ENCODE measurements at regions not wholly inside any gene's neighbourhood (a gene's known extent, or its start where the extent isn't known, plus 50 kb on each side); places are given as distances from the start of the nearest gene placed in this dataset.

GRCh38 chr11:115928811-115929210, 424.6 kb upstream of the CADM1 start:
- Mint-ChIP-seq H3K9me3 (peaks cover 0 to 12% (median 0%) of the 10 kb centered on the region in 3 donors), H3K27ac (no peak overlapping the region), H3K4me3 (no peak overlapping the region), H3K4me1 (no peaks in the 10 kb centered on the region), H3K36me3 (no peaks in the 10 kb centered on the region), H3K27me3 (peaks cover 0 to 4% of the 10 kb centered on the region in 2 donors)
- Histone ChIP-seq H3K27ac (ENCODE audit: low read length) (no peak overlapping the region), H3K4me1 (ENCODE audit: control insufficient read depth in 1 of 2, extremely low read depth in 1 of 2, insufficient read depth in 2 of 2, low read length in 2 of 2) (no peaks in the 10 kb centered on the region), H3K27me3 (replicated peaks in 1 of 2; ENCODE audit: control insufficient read depth in 2 of 2, extremely low read depth in 1 of 2, insufficient read depth in 2 of 2, low read length in 1 of 2) (no peaks in the 10 kb centered on the region), H3K4me3 (ENCODE audit: control insufficient read depth in 1 of 2, extremely low read depth in 1 of 2, low read length in 1 of 2) (no peak overlapping the region), H3K9me3 (no peaks in the 10 kb centered on the region), H3K36me3 (ENCODE audit: control insufficient read depth in 2 of 2, extremely low read depth in 1 of 2, insufficient read depth in 1 of 2, low read length in 1 of 2) (no peaks in the 10 kb centered on the region)
- no peak for ATAC-seq (replicated peaks in 1 of 4)
- CTCF ChIA-PET, result no interaction called here
- no peak for DNase-seq
- no CpG with 5 or more reads among the region's 2 CpGs for WGBS (ENCODE audit: insufficient coverage)
- POLR2A ChIA-PET, result no interaction called here

DNA sequence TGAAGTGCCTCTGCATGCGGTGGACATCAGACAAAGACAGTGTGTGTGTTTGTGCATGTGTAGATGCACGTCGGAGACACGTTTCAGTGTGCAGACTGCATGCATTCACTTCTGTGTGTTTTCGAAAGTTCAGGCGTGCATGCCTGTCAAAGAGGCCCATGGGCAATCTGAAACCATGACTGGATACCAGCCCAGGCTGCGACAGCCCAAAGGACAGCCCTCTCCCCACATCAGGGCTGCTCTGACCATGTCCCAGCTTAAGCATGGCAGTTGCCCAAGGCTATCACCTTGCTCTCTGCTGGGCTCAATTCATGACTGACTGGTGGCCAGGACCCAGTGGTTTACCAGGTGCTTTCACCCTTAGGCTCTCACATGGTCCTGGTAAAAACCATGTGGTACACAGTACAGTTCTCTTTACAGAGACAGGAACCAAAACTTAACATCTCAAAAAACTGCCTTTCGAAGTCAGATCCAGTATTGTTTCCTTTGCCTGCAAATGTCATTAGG, 423.7 kb upstream of the CADM1 start:
- Mint-ChIP-seq H3K4me3 (no peak overlapping the region), H3K9me3 (peaks cover 0 to 12% (median 0%) of the 10 kb centered on the region in 3 donors), H3K27me3 (peaks cover 0 to 4% of the 10 kb centered on the region in 2 donors), H3K27ac (no peak overlapping the region), H3K4me1 (no peaks in the 10 kb centered on the region), H3K36me3 (no peaks in the 10 kb centered on the region)
- CTCF ChIA-PET, result no interaction called here
- Histone ChIP-seq H3K9me3 (no peaks in the 10 kb centered on the region), H3K27me3 (replicated peaks in 1 of 2; ENCODE audit: control insufficient read depth in 2 of 2, extremely low read depth in 1 of 2, insufficient read depth in 2 of 2, low read length in 1 of 2) (no peaks in the 10 kb centered on the region), H3K27ac (ENCODE audit: low read length) (no peak overlapping the region), H3K36me3 (ENCODE audit: control insufficient read depth in 2 of 2, extremely low read depth in 1 of 2, insufficient read depth in 1 of 2, low read length in 1 of 2) (no peaks in the 10 kb centered on the region), H3K4me3 (ENCODE audit: control insufficient read depth in 1 of 2, extremely low read depth in 1 of 2, low read length in 1 of 2) (no peak overlapping the region), H3K4me1 (ENCODE audit: control insufficient read depth in 1 of 2, extremely low read depth in 1 of 2, insufficient read depth in 2 of 2, low read length in 2 of 2) (no peaks in the 10 kb centered on the region)
- WGBS (ENCODE audit: insufficient coverage), result 93% methylated on average over 7 of the region's 8 CpGs
- no peak for DNase-seq
- ATAC-seq (replicated peaks in 1 of 4), result no peak
- POLR2A ChIA-PET, result no interaction called here

- Histone ChIP-seq H3K27me3 (replicated peaks in 1 of 2; ENCODE audit: control insufficient read depth in 2 of 2, extremely low read depth in 1 of 2, insufficient read depth in 2 of 2, low read length in 1 of 2) (no peaks in the 10 kb centered on the region), H3K27ac (ENCODE audit: low read length) (no peak overlapping the region), H3K9me3 (no peaks in the 10 kb centered on the region), H3K4me1 (ENCODE audit: control insufficient read depth in 1 of 2, extremely low read depth in 1 of 2, insufficient read depth in 2 of 2, low read length in 2 of 2) (no peaks in the 10 kb centered on the region), H3K4me3 (ENCODE audit: control insufficient read depth in 1 of 2, extremely low read depth in 1 of 2, low read length in 1 of 2) (no peak overlapping the region), H3K36me3 (ENCODE audit: control insufficient read depth in 2 of 2, extremely low read depth in 1 of 2, insufficient read depth in 1 of 2, low read length in 1 of 2) (no peaks in the 10 kb centered on the region)
- ATAC-seq (replicated peaks in 1 of 4), result no peak
- H3K36me3 Mint-ChIP-seq, result no peaks in the 10 kb centered on the region
- no peaks in the 10 kb centered on the region for H3K4me1 Mint-ChIP-seq
- ChIA-PET CTCF (no interaction called here), POLR2A (no interaction called here)
- H3K27me3 Mint-ChIP-seq, result peaks cover 0 to 4% of the 10 kb centered on the region in 2 donors
- 100% methylated on average over 2 of the region's 4 CpGs for WGBS (ENCODE audit: insufficient coverage)
- no peak for DNase-seq
- H3K4me3 Mint-ChIP-seq, result no peak overlapping the region
- H3K9me3 Mint-ChIP-seq, result peaks cover 0 to 12% (median 0%) of the 10 kb centered on the region in 3 donors
- H3K27ac Mint-ChIP-seq, result no peak overlapping the region
Measured at GRCh38 chr11:115926601-115927000, 422.4 kb upstream of the CADM1 start.

GRCh38 chr11:115926138-115926537, 421.9 kb upstream of the CADM1 start:
- ATAC-seq (replicated peaks in 1 of 4) (no peak), DNase-seq (no peak)
- H3K9me3 Mint-ChIP-seq, result peaks cover 0 to 12% (median 0%) of the 10 kb centered on the region in 3 donors
- no peaks in the 10 kb centered on the region for H3K4me1 Mint-ChIP-seq
- no peaks in the 10 kb centered on the region for H3K9me3 ChIP-seq
- no peak overlapping the region for H3K4me3 ChIP-seq (ENCODE audit: control insufficient read depth in 1 of 2, extremely low read depth in 1 of 2, low read length in 1 of 2)
- no peak overlapping the region for H3K27ac Mint-ChIP-seq
- no peak overlapping the region for H3K27ac ChIP-seq (ENCODE audit: low read length)
- 82% methylated on average over 2 of the region's 5 CpGs for WGBS (ENCODE audit: insufficient coverage)
- ChIA-PET CTCF (no interaction called here), POLR2A (no interaction called here)
- no peaks in the 10 kb centered on the region for H3K36me3 Mint-ChIP-seq
- H3K4me1 ChIP-seq (ENCODE audit: control insufficient read depth in 1 of 2, extremely low read depth in 1 of 2, insufficient read depth in 2 of 2, low read length in 2 of 2), result no peaks in the 10 kb centered on the region
- peaks cover 0 to 4% of the 10 kb centered on the region in 2 donors for H3K27me3 Mint-ChIP-seq
- no peak overlapping the region for H3K4me3 Mint-ChIP-seq
- H3K27me3 ChIP-seq (replicated peaks in 1 of 2; ENCODE audit: control insufficient read depth in 2 of 2, extremely low read depth in 1 of 2, insufficient read depth in 2 of 2, low read length in 1 of 2), result no peaks in the 10 kb centered on the region
- H3K36me3 ChIP-seq (ENCODE audit: control insufficient read depth in 2 of 2, extremely low read depth in 1 of 2, insufficient read depth in 1 of 2, low read length in 1 of 2), result no peaks in the 10 kb centered on the region

DNA sequence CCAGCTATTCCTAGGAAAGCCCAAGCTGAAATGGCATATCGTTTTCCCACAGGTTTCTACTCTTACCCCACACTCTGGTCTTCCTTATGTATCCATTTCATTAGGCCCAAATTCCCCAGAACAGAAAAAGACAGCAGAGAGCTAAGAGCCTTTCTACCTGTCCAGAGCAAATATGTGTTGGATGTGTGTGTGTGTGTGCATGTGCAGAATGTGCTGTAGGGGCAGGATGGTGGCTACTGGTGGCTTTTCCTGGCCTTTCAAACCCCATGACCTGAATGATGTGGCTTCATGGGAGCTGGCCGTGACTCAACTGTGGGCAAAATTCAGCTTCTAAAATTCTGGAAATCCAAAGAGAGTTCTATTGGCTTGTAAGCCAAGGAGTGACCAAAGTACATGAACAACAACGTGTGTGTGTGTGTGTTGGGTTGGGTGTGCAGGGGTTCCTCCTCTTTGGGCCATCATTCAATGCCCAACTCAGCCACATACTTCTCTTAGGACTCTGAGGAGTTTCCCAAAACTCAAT, 421.4 kb upstream of the CADM1 start:
- no peaks in the 10 kb centered on the region for H3K36me3 Mint-ChIP-seq
- 100% methylated on average over 1 of the region's 3 CpGs for WGBS (ENCODE audit: insufficient coverage)

GRCh38 chr11:115924744-115925567, 420.7 kb upstream of the CADM1 start:
- H3K4me3 Mint-ChIP-seq, result no peak overlapping the region
- ChIA-PET POLR2A (no interaction called here), CTCF (no interaction called here)
- no peak overlapping the region for H3K4me3 ChIP-seq (ENCODE audit: control insufficient read depth in 1 of 2, extremely low read depth in 1 of 2, low read length in 1 of 2)
- no peaks in the 10 kb centered on the region for H3K4me1 Mint-ChIP-seq
- peaks cover 0 to 10% (median 0%) of the 10 kb centered on the region in 3 donors for H3K9me3 Mint-ChIP-seq
- H3K27me3 Mint-ChIP-seq, result peaks cover 0 to 2% of the 10 kb centered on the region in 2 donors
- no peak overlapping the region for H3K27ac ChIP-seq (ENCODE audit: low read length)
- no peak for ATAC-seq (replicated peaks in 1 of 4)
- 40% methylated on average over 1 of the region's 6 CpGs for WGBS (ENCODE audit: insufficient coverage)
- no peaks in the 10 kb centered on the region for H3K4me1 ChIP-seq (ENCODE audit: control insufficient read depth in 1 of 2, extremely low read depth in 1 of 2, insufficient read depth in 2 of 2, low read length in 2 of 2)
- no peaks in the 10 kb centered on the region for H3K36me3 ChIP-seq (ENCODE audit: control insufficient read depth in 2 of 2, extremely low read depth in 1 of 2, insufficient read depth in 1 of 2, low read length in 1 of 2)
- H3K27ac Mint-ChIP-seq, result no peak overlapping the region
- no peak for DNase-seq
- no peaks in the 10 kb centered on the region for H3K27me3 ChIP-seq (replicated peaks in 1 of 2; ENCODE audit: control insufficient read depth in 2 of 2, extremely low read depth in 1 of 2, insufficient read depth in 2 of 2, low read length in 1 of 2)
- no peaks in the 10 kb centered on the region for H3K9me3 ChIP-seq
- H3K36me3 Mint-ChIP-seq, result no peaks in the 10 kb centered on the region

More for the DNA sequence above, 421.4 kb upstream of the CADM1 start:
- H3K27ac ChIP-seq (ENCODE audit: low read length), result no peak overlapping the region
- H3K27me3 ChIP-seq (replicated peaks in 1 of 2; ENCODE audit: control insufficient read depth in 2 of 2, extremely low read depth in 1 of 2, insufficient read depth in 2 of 2, low read length in 1 of 2), result no peaks in the 10 kb centered on the region
- H3K4me1 Mint-ChIP-seq, result no peaks in the 10 kb centered on the region
- no peak for DNase-seq
- no peaks in the 10 kb centered on the region for H3K4me1 ChIP-seq (ENCODE audit: control insufficient read depth in 1 of 2, extremely low read depth in 1 of 2, insufficient read depth in 2 of 2, low read length in 2 of 2)
- H3K9me3 Mint-ChIP-seq, result peaks cover 0 to 12% (median 0%) of the 10 kb centered on the region in 3 donors
- no peaks in the 10 kb centered on the region for H3K9me3 ChIP-seq
- H3K27ac Mint-ChIP-seq, result no peak overlapping the region
- H3K36me3 ChIP-seq (ENCODE audit: control insufficient read depth in 2 of 2, extremely low read depth in 1 of 2, insufficient read depth in 1 of 2, low read length in 1 of 2), result no peaks in the 10 kb centered on the region
- H3K4me3 ChIP-seq (ENCODE audit: control insufficient read depth in 1 of 2, extremely low read depth in 1 of 2, low read length in 1 of 2), result no peak overlapping the region
- no peak overlapping the region for H3K4me3 Mint-ChIP-seq
- H3K27me3 Mint-ChIP-seq, result peaks cover 0 to 4% of the 10 kb centered on the region in 2 donors
- ChIA-PET POLR2A (no interaction called here), CTCF (no interaction called here)
- no peak for ATAC-seq (replicated peaks in 1 of 4)
